Neural cell (in vitro differentiated cells): ENCODE measurements at regions not wholly inside any gene's neighbourhood (a gene's known extent, or its start where the extent isn't known, plus 50 kb on each side); places are given as distances from the start of the nearest gene placed in this dataset.

ENCODE experiments used
- EP300 ChIP-seq: fragments of 450-650 bp; conservative IDR thresholded peaks from 2 replicates; pipeline ENCODE4 v1.6.1; 2014; ENCODE audit warnings: antibody characterized with exemption, mild to moderate bottlenecking, moderate library complexity; ENCODE audit not compliant: poor library complexity, severe bottlenecking
- EZH2 ChIP-seq: fragments of 200-600, 300-800 bp; shearing (Covaris generic), sonication (generic); IDR thresholded peaks from 2 replicates; pipeline ENCODE4 v1.6.1; 2014; ENCODE audit warnings: antibody characterized with exemption, low read length, borderline replicate concordance, mild to moderate bottlenecking; ENCODE audit not compliant: insufficient read depth, poor library complexity, severe bottlenecking
- MXI1 ChIP-seq: fragments of 450-650 bp; conservative IDR thresholded peaks from 2 replicates; pipeline ENCODE4 v1.6.1; 2014; ENCODE audit warnings: antibody characterized with exemption, mild to moderate bottlenecking; ENCODE audit not compliant: poor library complexity, severe bottlenecking
- POLR2AphosphoS5 ChIP-seq: IDR thresholded peaks from 2 replicates; pipeline ENCODE4 v1.6.1; 2012
- RAD21 ChIP-seq: fragments of 450-650 bp; conservative IDR thresholded peaks from 2 replicates; pipeline ENCODE4 v1.6.1; 2014; ENCODE audit warnings: antibody characterized with exemption, mild to moderate bottlenecking, moderate library complexity
- SMC3 ChIP-seq: fragments of 450-650 bp; conservative IDR thresholded peaks from 2 replicates; pipeline ENCODE4 v1.6.1; 2014; ENCODE audit warnings: antibody characterized with exemption, mild to moderate bottlenecking, moderate library complexity; ENCODE audit not compliant: poor library complexity
- TAF1 ChIP-seq: IDR thresholded peaks from 2 replicates; pipeline ENCODE4 v1.6.1; 2012; ENCODE audit warnings: low read depth
- TF ChIP-seq, protein P1 (sequence below): fragments of 450-650 bp; IDR thresholded peaks from 2 replicates; pipeline ENCODE4 v1.5.1; 2014; ENCODE audit warnings: antibody characterized with exemption, mild to moderate bottlenecking, moderate library complexity; ENCODE audit not compliant: poor library complexity, severe bottlenecking
- TF ChIP-seq, protein P2 (sequence below): IDR thresholded peaks from 2 replicates; pipeline ENCODE4 v1.6.1; 2012; ENCODE audit warnings: borderline replicate concordance

DNA sequence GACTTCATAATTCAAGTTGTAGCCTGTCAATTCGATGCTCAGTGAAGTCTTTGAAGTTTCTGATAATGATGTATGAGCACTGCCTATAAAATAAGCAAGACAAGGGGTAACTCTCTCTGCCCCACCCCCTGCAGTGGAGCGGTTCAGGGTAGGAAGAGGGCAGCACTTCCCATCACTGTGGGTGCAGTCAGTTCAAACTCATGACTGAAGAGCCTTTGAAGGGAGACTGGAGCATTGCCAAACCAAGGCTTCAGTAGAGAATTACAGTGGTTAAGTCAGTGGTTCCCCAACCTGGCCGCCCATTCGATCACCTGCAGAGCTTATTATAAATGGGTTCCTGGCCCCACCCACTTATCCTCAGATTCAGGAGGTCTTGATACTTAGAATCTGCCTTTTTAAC is 190.6 kb downstream of the SHQ1 start:
- TF ChIP-seq, protein P1, sequence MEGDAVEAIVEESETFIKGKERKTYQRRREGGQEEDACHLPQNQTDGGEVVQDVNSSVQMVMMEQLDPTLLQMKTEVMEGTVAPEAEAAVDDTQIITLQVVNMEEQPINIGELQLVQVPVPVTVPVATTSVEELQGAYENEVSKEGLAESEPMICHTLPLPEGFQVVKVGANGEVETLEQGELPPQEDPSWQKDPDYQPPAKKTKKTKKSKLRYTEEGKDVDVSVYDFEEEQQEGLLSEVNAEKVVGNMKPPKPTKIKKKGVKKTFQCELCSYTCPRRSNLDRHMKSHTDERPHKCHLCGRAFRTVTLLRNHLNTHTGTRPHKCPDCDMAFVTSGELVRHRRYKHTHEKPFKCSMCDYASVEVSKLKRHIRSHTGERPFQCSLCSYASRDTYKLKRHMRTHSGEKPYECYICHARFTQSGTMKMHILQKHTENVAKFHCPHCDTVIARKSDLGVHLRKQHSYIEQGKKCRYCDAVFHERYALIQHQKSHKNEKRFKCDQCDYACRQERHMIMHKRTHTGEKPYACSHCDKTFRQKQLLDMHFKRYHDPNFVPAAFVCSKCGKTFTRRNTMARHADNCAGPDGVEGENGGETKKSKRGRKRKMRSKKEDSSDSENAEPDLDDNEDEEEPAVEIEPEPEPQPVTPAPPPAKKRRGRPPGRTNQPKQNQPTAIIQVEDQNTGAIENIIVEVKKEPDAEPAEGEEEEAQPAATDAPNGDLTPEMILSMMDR, result no peak
- TF ChIP-seq SMC3 (no peak), EP300 (no peak), RAD21 (no peak), TAF1 (no peak), EZH2 (no peak), POLR2AphosphoS5 (no peak), MXI1 (no peak)
- TF ChIP-seq, protein P2, sequence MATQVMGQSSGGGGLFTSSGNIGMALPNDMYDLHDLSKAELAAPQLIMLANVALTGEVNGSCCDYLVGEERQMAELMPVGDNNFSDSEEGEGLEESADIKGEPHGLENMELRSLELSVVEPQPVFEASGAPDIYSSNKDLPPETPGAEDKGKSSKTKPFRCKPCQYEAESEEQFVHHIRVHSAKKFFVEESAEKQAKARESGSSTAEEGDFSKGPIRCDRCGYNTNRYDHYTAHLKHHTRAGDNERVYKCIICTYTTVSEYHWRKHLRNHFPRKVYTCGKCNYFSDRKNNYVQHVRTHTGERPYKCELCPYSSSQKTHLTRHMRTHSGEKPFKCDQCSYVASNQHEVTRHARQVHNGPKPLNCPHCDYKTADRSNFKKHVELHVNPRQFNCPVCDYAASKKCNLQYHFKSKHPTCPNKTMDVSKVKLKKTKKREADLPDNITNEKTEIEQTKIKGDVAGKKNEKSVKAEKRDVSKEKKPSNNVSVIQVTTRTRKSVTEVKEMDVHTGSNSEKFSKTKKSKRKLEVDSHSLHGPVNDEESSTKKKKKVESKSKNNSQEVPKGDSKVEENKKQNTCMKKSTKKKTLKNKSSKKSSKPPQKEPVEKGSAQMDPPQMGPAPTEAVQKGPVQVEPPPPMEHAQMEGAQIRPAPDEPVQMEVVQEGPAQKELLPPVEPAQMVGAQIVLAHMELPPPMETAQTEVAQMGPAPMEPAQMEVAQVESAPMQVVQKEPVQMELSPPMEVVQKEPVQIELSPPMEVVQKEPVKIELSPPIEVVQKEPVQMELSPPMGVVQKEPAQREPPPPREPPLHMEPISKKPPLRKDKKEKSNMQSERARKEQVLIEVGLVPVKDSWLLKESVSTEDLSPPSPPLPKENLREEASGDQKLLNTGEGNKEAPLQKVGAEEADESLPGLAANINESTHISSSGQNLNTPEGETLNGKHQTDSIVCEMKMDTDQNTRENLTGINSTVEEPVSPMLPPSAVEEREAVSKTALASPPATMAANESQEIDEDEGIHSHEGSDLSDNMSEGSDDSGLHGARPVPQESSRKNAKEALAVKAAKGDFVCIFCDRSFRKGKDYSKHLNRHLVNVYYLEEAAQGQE, result no peak
